HUES6 (cell line): ENCODE measurements at regions not wholly inside any gene's neighbourhood (a gene's known extent, or its start where the extent isn't known, plus 50 kb on each side); places are given as distances from the start of the nearest gene placed in this dataset.

Experiments used
- H3K27ac ChIP-seq: 2 replicates; pipeline ENCODE4 v1.7.0; 2013; ENCODE audit warnings: low read depth, mild to moderate bottlenecking, low read length, inconsistent platforms
- H3K27me3 ChIP-seq: 2 replicates; pipeline ENCODE4 v1.6.1; 2013; ENCODE audit warnings: low read length; ENCODE audit not compliant: control insufficient read depth, insufficient read depth
- H3K36me3 ChIP-seq: 2 replicates; pipeline ENCODE4 v1.6.1; 2013; ENCODE audit warnings: low read length; ENCODE audit not compliant: control insufficient read depth, insufficient read depth
- H3K4me1 ChIP-seq: 2 replicates; pipeline ENCODE4 v1.6.1; 2013; ENCODE audit warnings: low read length; ENCODE audit not compliant: control insufficient read depth, insufficient read depth
- H3K4me3 ChIP-seq: 2 replicates; pipeline ENCODE4 v1.5.1; 2013; ENCODE audit warnings: low read depth, low read length
- H3K9ac ChIP-seq: one replicate; pipeline ENCODE4 v1.6.1; 2013; ENCODE audit warnings: mild to moderate bottlenecking, low read length
- H3K9me3 ChIP-seq: 2 replicates; pipeline ENCODE4 v1.6.1; 2013; ENCODE audit warnings: low read depth, low read length; ENCODE audit not compliant: control insufficient read depth, insufficient read depth

- no peaks in the 10 kb centered on the region for H3K36me3 ChIP-seq
- no peak overlapping the region for H3K4me3 ChIP-seq
- peaks cover 11% of the 10 kb centered on the region for H3K4me1 ChIP-seq
- H3K27ac ChIP-seq: no peak overlapping the region
- no peaks in the 10 kb centered on the region for H3K9me3 ChIP-seq
- H3K27me3 ChIP-seq: no peaks in the 10 kb centered on the region
- H3K9ac ChIP-seq: no peak overlapping the region
These were observed 321.2 kb upstream of the FANCL start for GRCh38 chr2:58562276-58562675.

DNA sequence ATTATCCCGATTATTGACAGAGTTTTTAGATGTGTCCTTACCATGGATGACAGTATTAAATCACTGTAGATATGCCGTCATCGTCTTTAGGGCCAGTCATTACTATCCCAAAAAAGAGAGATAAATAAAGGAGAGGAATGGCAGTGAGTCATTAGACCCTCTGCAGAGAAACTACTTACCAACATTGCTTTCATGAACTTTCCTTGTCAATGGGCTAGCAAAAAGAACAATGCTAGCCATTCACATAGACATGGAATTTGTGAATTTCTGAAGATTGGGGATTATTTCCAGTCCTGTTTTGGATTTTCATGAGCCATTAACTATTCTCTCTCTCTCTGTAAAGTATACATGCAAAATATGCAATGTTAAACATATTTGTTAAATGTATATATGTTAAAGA lies 319.4 kb upstream of the FANCL start:
- H3K9me3 ChIP-seq: no peaks in the 10 kb centered on the region
- no peak overlapping the region for H3K27ac ChIP-seq
- H3K36me3 ChIP-seq: no peaks in the 10 kb centered on the region
- peaks cover 11% of the 10 kb centered on the region for H3K4me1 ChIP-seq
- no peaks in the 10 kb centered on the region for H3K27me3 ChIP-seq
- no peak overlapping the region for H3K9ac ChIP-seq
- H3K4me3 ChIP-seq: no peak overlapping the region

DNA sequence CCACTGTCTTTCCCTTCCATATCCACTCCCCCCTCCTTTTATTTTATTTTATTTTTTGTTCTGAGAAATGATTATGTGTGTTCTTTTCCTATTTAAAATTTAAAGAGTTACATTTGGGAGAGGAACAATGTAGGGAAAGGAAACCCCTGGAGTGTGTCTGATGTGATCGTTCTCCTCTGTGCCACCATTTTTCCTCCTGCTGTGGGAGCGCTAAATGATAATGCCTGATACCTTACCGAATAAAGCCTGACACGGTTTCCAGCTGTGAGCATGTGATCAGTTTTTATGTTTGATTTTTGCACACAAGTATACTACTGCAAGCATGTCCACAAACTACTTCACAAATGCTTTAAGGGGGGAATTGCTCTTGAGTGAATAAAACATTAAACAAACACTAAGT lies 317.8 kb upstream of the FANCL start:
- H3K4me3 ChIP-seq: no peak overlapping the region
- H3K9me3 ChIP-seq: no peaks in the 10 kb centered on the region
- H3K4me1 ChIP-seq: peaks cover 13% of the 10 kb centered on the region
- no peak overlapping the region for H3K9ac ChIP-seq
- H3K27ac ChIP-seq: no peak overlapping the region
- no peaks in the 10 kb centered on the region for H3K36me3 ChIP-seq
- H3K27me3 ChIP-seq: no peaks in the 10 kb centered on the region

GRCh38 chr2:58557176-58557575 lies 316.1 kb upstream of the FANCL start:
- H3K27ac ChIP-seq: no peak overlapping the region
- peaks cover 31% of the 10 kb centered on the region for H3K4me1 ChIP-seq
- no peak overlapping the region for H3K9ac ChIP-seq
- H3K4me3 ChIP-seq: no peak overlapping the region
- no peaks in the 10 kb centered on the region for H3K27me3 ChIP-seq
- H3K9me3 ChIP-seq: no peaks in the 10 kb centered on the region
- H3K36me3 ChIP-seq: no peaks in the 10 kb centered on the region

- H3K27me3 ChIP-seq: no peaks in the 10 kb centered on the region
- peaks cover 29% of the 10 kb centered on the region for H3K4me1 ChIP-seq
- H3K4me3 ChIP-seq: no peak overlapping the region
- H3K27ac ChIP-seq: no peak overlapping the region
- H3K9me3 ChIP-seq: no peaks in the 10 kb centered on the region
- H3K9ac ChIP-seq: no peak overlapping the region
- no peaks in the 10 kb centered on the region for H3K36me3 ChIP-seq
These were observed 312.8 kb upstream of the FANCL start for GRCh38 chr2:58553937-58554336.

DNA sequence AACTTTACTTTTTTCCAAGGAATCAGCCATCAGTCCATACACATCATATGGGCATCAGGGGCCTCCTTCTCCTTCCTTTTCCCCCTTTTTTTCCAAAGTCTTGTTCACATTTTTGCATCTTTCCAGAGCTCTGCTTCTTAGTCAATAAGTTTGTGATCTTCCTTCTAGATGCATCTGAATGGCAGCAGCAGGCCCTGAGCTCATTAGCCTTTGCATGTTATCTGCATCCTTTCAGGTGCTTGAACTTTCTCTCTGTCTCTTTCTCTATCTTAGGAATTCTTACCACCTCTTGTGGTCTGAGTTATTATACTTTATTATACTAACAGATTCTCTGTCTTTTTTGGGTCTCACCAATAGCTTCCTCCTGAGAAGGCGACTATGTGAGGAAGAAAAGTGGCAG lies 312.4 kb upstream of the FANCL start:
- peaks cover 25% of the 10 kb centered on the region for H3K4me1 ChIP-seq
- no peak overlapping the region for H3K4me3 ChIP-seq
- no peak overlapping the region for H3K9ac ChIP-seq
- H3K9me3 ChIP-seq: no peaks in the 10 kb centered on the region
- H3K27ac ChIP-seq: no peak overlapping the region
- no peaks in the 10 kb centered on the region for H3K27me3 ChIP-seq
- H3K36me3 ChIP-seq: no peaks in the 10 kb centered on the region

- H3K9me3 ChIP-seq: no peaks in the 10 kb centered on the region
- H3K4me3 ChIP-seq: no peak overlapping the region
- H3K27me3 ChIP-seq: no peaks in the 10 kb centered on the region
- no peaks in the 10 kb centered on the region for H3K36me3 ChIP-seq
- peaks cover 42% of the 10 kb centered on the region for H3K4me1 ChIP-seq
- no peak overlapping the region for H3K27ac ChIP-seq
- H3K9ac ChIP-seq: no peak overlapping the region
These were observed 304.5 kb upstream of the FANCL start for GRCh38 chr2:58545300-58546280.

DNA sequence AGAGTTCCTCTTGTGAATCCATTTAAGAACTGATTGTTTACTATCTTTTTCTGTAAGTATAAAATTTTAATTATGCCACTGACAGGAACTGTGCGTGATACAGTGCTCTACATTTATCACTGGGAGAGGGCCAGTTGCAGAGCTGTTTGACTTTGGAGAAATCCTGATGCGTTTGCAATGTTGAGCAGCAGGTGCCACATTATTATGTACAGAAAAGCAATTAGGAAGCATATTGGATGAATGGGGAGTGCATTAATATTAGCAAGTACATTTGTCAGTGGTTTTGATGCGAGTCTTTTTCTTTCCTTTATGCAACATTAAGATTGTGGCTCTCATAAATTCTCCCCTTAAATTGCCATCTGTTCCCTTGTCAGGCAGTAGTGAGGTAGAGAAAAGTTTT lies 302.3 kb upstream of the FANCL start:
- Histone ChIP-seq H3K4me3 (no peak overlapping the region), H3K9me3 (no peaks in the 10 kb centered on the region), H3K27ac (peak overlapping the region; percentile 9; the same call in 1 of the 2 replicates), H3K4me1 (peaks cover 63% of the 10 kb centered on the region), H3K9ac (no peak overlapping the region), H3K36me3 (no peaks in the 10 kb centered on the region), H3K27me3 (no peaks in the 10 kb centered on the region)

DNA sequence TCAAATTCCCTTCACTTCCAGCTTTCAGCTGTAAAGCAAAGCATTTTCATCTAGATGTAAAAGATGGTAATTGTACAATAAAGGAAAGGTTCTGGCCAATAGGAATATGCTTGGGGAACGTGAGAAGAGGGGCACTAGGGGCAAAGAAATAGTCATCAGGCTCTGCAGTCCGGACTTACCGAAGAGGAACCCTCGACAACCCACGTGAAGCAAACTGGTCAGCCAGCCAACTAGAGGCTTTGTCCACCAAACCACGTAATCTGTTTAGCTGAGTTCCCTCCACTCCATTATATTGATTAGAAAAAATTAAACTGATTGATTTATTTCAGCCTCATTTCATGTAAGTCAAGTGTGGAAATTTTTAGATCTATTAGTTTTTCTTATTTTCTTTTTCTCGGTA lies 300.4 kb upstream of the FANCL start:
- Histone ChIP-seq H3K4me3 (peak overlapping the region; percentile 56; the same call in 1 of the 2 replicates), H3K9me3 (no peaks in the 10 kb centered on the region), H3K4me1 (peaks cover 80% of the 10 kb centered on the region), H3K27ac (peak overlapping the region; percentile 96), H3K9ac (peak overlapping the region; percentile 78), H3K27me3 (peaks cover 9% of the 10 kb centered on the region; the same call in 1 of the 2 replicates), H3K36me3 (no peaks in the 10 kb centered on the region)

DNA sequence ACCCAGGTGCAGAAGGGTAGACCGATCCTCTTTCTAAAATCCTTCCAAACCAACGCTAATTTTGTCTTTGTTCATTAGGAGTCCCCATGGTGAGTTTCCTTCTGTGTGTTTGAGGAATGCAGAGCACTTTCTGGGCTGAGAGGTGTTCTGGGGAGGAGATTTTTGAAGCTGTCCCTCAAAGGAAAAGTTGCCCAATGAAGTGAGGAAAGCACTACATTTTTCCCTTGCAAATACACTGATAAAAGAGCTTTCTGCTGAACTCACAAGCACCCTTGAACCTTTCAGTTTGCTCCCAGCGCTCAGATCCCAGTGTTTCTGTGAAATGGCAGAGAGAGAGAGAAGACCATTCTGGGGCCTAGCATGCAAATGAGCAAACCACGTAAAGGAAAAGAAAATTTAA lies 299.6 kb upstream of the FANCL start:
- Histone ChIP-seq H3K27ac (peak overlapping the region; percentile 96), H3K4me3 (peak overlapping the region; percentile 56), H3K9ac (peak overlapping the region; percentile 78)

GRCh38 chr2:58539973-58540372 lies 298.8 kb upstream of the FANCL start:
- H3K9ac ChIP-seq: peak overlapping the region; percentile 78
- H3K4me1 ChIP-seq: peaks cover 92% of the 10 kb centered on the region
- peak overlapping the region; percentile 96 for H3K27ac ChIP-seq
- H3K36me3 ChIP-seq: no peaks in the 10 kb centered on the region
- peak overlapping the region; percentile 56 for H3K4me3 ChIP-seq
- H3K27me3 ChIP-seq: peaks cover 14% of the 10 kb centered on the region; the same call in 1 of the 2 replicates
- H3K9me3 ChIP-seq: no peaks in the 10 kb centered on the region

More for the DNA sequence above, 299.6 kb upstream of the FANCL start:
- Histone ChIP-seq H3K9me3 (no peaks in the 10 kb centered on the region), H3K4me1 (peaks cover 88% of the 10 kb centered on the region), H3K27me3 (peaks cover 14% of the 10 kb centered on the region; the same call in 1 of the 2 replicates), H3K36me3 (no peaks in the 10 kb centered on the region)
